Effector CD4-positive, alpha-beta T cell (primary cell): ENCODE measurements at regions not wholly inside any gene's neighbourhood (a gene's known extent, or its start where the extent isn't known, plus 50 kb on each side); places are given as distances from the start of the nearest gene placed in this dataset.
"Not testable (repeated sequence)": the region's sequence is repeated elsewhere in the genome, so short reads cannot be mapped to it uniquely, and the experiment has no call there.

ENCODE experiments used
- DNase-seq: peaks from one replicate; pipeline ENCODE4 v3.0.0-alpha.2; 2020

- DNase-seq: no peak
These were observed 886.2 kb downstream of the LTN1 start for GRCh38 chr21:28106370-28106890.

- DNase-seq: no peak
These were observed 888.3 kb downstream of the LTN1 start for GRCh38 chr21:28104346-28104745.

GRCh38 chr21:28100366-28100765 is 892.3 kb downstream of the LTN1 start:
- no peak for DNase-seq

- DNase-seq: no peak
These were observed 893.5 kb downstream of the LTN1 start for GRCh38 chr21:28099001-28099705.

- DNase-seq: no peak
These were observed 901.2 kb downstream of the LTN1 start for GRCh38 chr21:28091466-28091865.

GRCh38 chr21:28090546-28090945 is 902.1 kb downstream of the LTN1 start:
- no peak for DNase-seq

GRCh38 chr21:28089599-28090441 is 902.9 kb downstream of the LTN1 start:
- DNase-seq: no peak

- no peak for DNase-seq
These were observed 905.7 kb downstream of the LTN1 start for GRCh38 chr21:28086861-28087581.

- no peak for DNase-seq
These were observed 907.7 kb downstream of the LTN1 start for GRCh38 chr21:28084951-28085350.

- no peak for DNase-seq
These were observed 909.3 kb downstream of the LTN1 start for GRCh38 chr21:28083350-28083749.

- no peak for DNase-seq
These were observed 914.6 kb downstream of the LTN1 start for GRCh38 chr21:28078126-28078525.

GRCh38 chr21:28074676-28075075 is 918.0 kb downstream of the LTN1 start:
- no peak for DNase-seq

GRCh38 chr21:28072601-28073000 is 920.1 kb downstream of the LTN1 start:
- DNase-seq: no peak

GRCh38 chr21:28069450-28069923 is 923.2 kb downstream of the LTN1 start:
- no peak for DNase-seq

GRCh38 chr21:28068455-28069358 is 924.0 kb downstream of the LTN1 start:
- no peak for DNase-seq

- no peak for DNase-seq
These were observed 925.9 kb downstream of the LTN1 start for GRCh38 chr21:28066596-28067387.

- no peak for DNase-seq
These were observed 926.6 kb downstream of the LTN1 start for GRCh38 chr21:28066076-28066475.

GRCh38 chr21:28063241-28064216 is 929.1 kb downstream of the LTN1 start:
- no peak for DNase-seq

GRCh38 chr21:28052956-28053355 is 939.7 kb downstream of the LTN1 start:
- not testable (repeated sequence) for DNase-seq

GRCh38 chr21:28051649-28052048 is 941.0 kb downstream of the LTN1 start:
- DNase-seq: not testable (repeated sequence)
